ENCODE measurements at regions not wholly inside any gene's neighbourhood (a gene's known extent, or its start where the extent isn't known, plus 50 kb on each side); places are given as distances from the start of the nearest gene placed in this dataset.

GRCh38 chr1:222288053-222288452, 259.9 kb downstream of the HHIPL2 start:
- peak; percentile 52 for DNase-seq (ENCODE audit: low spot score)

- no peak for DNase-seq (ENCODE audit: low spot score)
Measured at GRCh38 chr1:222286011-222286410, 261.9 kb downstream of the HHIPL2 start.

GRCh38 chr1:222285526-222285925, 262.4 kb downstream of the HHIPL2 start:
- no peak for DNase-seq (ENCODE audit: low spot score)

- DNase-seq (ENCODE audit: low spot score) = no peak
Measured at GRCh38 chr1:222284466-222284865, 263.4 kb downstream of the HHIPL2 start.

GRCh38 chr1:222283147-222283768, 264.6 kb downstream of the HHIPL2 start:
- peak; percentile 74 for DNase-seq (ENCODE audit: low spot score)

GRCh38 chr1:222279591-222279990, 268.3 kb downstream of the HHIPL2 start:
- DNase-seq (ENCODE audit: low spot score) = no peak

GRCh38 chr1:222278501-222278900, 269.4 kb downstream of the HHIPL2 start:
- DNase-seq (ENCODE audit: low spot score) = no peak

GRCh38 chr1:222275729-222276465, 272.0 kb downstream of the HHIPL2 start:
- DNase-seq (ENCODE audit: low spot score) = no peak

GRCh38 chr1:222275001-222275728, 272.7 kb downstream of the HHIPL2 start:
- no peak for DNase-seq (ENCODE audit: low spot score)

GRCh38 chr1:222266223-222267196, 281.4 kb downstream of the HHIPL2 start:
- no peak for DNase-seq (ENCODE audit: low spot score)

- DNase-seq (ENCODE audit: low spot score) = no peak
Measured at GRCh38 chr1:222263791-222264190, 284.1 kb downstream of the HHIPL2 start.

- DNase-seq (ENCODE audit: low spot score) = no peak
Measured at GRCh38 chr1:222257027-222257426, 290.9 kb downstream of the HHIPL2 start.

- DNase-seq (ENCODE audit: low spot score) = no peak
Measured at GRCh38 chr1:222256058-222256457, 291.8 kb downstream of the HHIPL2 start.

- DNase-seq (ENCODE audit: low spot score) = no peak
Measured at GRCh38 chr1:222252788-222253187, 295.1 kb downstream of the HHIPL2 start.

GRCh38 chr1:222251847-222252246, 296.1 kb downstream of the HHIPL2 start:
- no peak for DNase-seq (ENCODE audit: low spot score)

- peak; percentile 74 for DNase-seq (ENCODE audit: low spot score)
Measured at GRCh38 chr1:222250376-222250775, 297.5 kb downstream of the HHIPL2 start.

- no peak for DNase-seq (ENCODE audit: low spot score)
Measured at GRCh38 chr1:222247811-222248310, 300.0 kb downstream of the HHIPL2 start.

GRCh38 chr1:222247081-222247480, 300.8 kb downstream of the HHIPL2 start:
- no peak for DNase-seq (ENCODE audit: low spot score)

- DNase-seq (ENCODE audit: low spot score) = no peak
Measured at GRCh38 chr1:222243902-222244301, 304.0 kb downstream of the HHIPL2 start.

GRCh38 chr1:222242492-222242891, 305.4 kb downstream of the HHIPL2 start:
- DNase-seq (ENCODE audit: low spot score) = no peak

GRCh38 chr1:222241410-222241809, 306.5 kb downstream of the HHIPL2 start:
- DNase-seq (ENCODE audit: low spot score) = no peak

All from AG20443 (cell line).